ENCODE measurements at regions not wholly inside any gene's neighbourhood (a gene's known extent, or its start where the extent isn't known, plus 50 kb on each side); places are given as distances from the start of the nearest gene placed in this dataset.

GRCh38 chr6:44059359-44060346, 67.6 kb downstream of the MRPL14 start:
- H2BK120ac ChIP-seq (ENCODE audit: low read depth, low read length, poor library complexity, severe bottlenecking), result no peak overlapping the region
- H2BK15ac ChIP-seq (ENCODE audit: low read depth, low read length), result no peak overlapping the region
- H4K5ac ChIP-seq (ENCODE audit: insufficient read length, low read depth, low read length), result no peak overlapping the region
- H3K23ac ChIP-seq (ENCODE audit: insufficient read length, low read depth, low read length), result no peak overlapping the region
- no peak overlapping the region for H3K4ac ChIP-seq (ENCODE audit: low read depth, low read length)
- H2BK5ac ChIP-seq (ENCODE audit: insufficient read length, low read length), result no peak overlapping the region
- no peak overlapping the region for H3K56ac ChIP-seq (ENCODE audit: insufficient read length, low read depth, low read length)
- Mint-ChIP-seq H3K4me1 (peaks cover 13 to 22% of the 10 kb centered on the region in 2 experiments), H3K27ac (no peak overlapping the region), H3K27me3 (ENCODE audit: low read depth) (peaks cover 7% of the 10 kb centered on the region), H3K4me3 (no peak overlapping the region; a peak in 1 of 5 replicates), H3K36me3 (ENCODE audit: insufficient read depth in 1 of 3, low read depth in 3 of 3) (peaks cover 0 to 7% (median 3%) of the 10 kb centered on the region in 3 experiments; a peak in 3 of 7 replicates), H3K9me3 (peaks cover 0 to 4% of the 10 kb centered on the region in 2 experiments; a peak in 1 of 5 replicates)
- no peaks in the 10 kb centered on the region for H3K23me2 ChIP-seq (ENCODE audit: insufficient read length, low read depth, low read length, poor library complexity, severe bottlenecking)
- no peak overlapping the region for H4K8ac ChIP-seq (replicated peaks; ENCODE audit: insufficient read length, low read depth, low read length)
- H3T11ph ChIP-seq (ENCODE audit: low read length), result no peak overlapping the region
- H2BK20ac ChIP-seq (ENCODE audit: low read depth, low read length, poor library complexity, severe bottlenecking), result no peak overlapping the region
- H3K27ac ChIP-seq (ENCODE audit: insufficient read length, low read depth, low read length), result no peak overlapping the region
- no peaks in the 10 kb centered on the region for H3K4me1 ChIP-seq (ENCODE audit: insufficient read depth, low read length)
- H3K18ac ChIP-seq (ENCODE audit: insufficient read length, low read depth, low read length), result no peak overlapping the region
- H4K91ac ChIP-seq (ENCODE audit: insufficient read length, low read depth, low read length), result no peak overlapping the region
- H3K79me1 ChIP-seq (ENCODE audit: insufficient read depth, low read depth, low read length, poor library complexity, severe bottlenecking), result no peaks in the 10 kb centered on the region
- no peak overlapping the region for H3K9ac ChIP-seq (ENCODE audit: extremely low read depth, insufficient read length, low read length)
- H3K9me3 ChIP-seq (ENCODE audit: control insufficient read depth, low read depth, low read length), result no peaks in the 10 kb centered on the region
- H3K27me3 ChIP-seq (ENCODE audit: insufficient read depth, low read length), result no peaks in the 10 kb centered on the region
- no CpG with 5 or more reads among the region's 7 CpGs for WGBS (ENCODE audit: extremely low coverage, insufficient read length, low lambda C conversion rate)
- TF ChIP-seq CTCF (conservative IDR thresholded peaks at IDR 0.05), result no peak
- no peak overlapping the region for H2AK5ac ChIP-seq (ENCODE audit: insufficient read length, low read length)
- H2AFZ ChIP-seq (ENCODE audit: low read length), result no peak overlapping the region
- no peak overlapping the region for H2BK12ac ChIP-seq (ENCODE audit: insufficient read length, low read depth, low read length)
- no peak overlapping the region for H3K4me2 ChIP-seq (ENCODE audit: insufficient read depth, insufficient read length, low read length)
- no peaks in the 10 kb centered on the region for H4K20me1 ChIP-seq (ENCODE audit: control insufficient read depth, insufficient read depth, insufficient read length)
- no peak for DNase-seq
- no peaks in the 10 kb centered on the region for H3K79me2 ChIP-seq (ENCODE audit: insufficient read depth, low read length)
- no peak overlapping the region for H3K14ac ChIP-seq (ENCODE audit: insufficient read depth, low read length)
